Gastrocnemius medialis (tissue), 4 donors: ENCODE measurements at regions not wholly inside any gene's neighbourhood (a gene's known extent, or its start where the extent isn't known, plus 50 kb on each side); places are given as distances from the start of the nearest gene placed in this dataset.

Experiments used
- ATAC-seq, 2 donors: fragments of 150-250 bp; one replicate each; pipeline ENCODE4 v1.9.1; 2016
- DNase-seq, 2 donors: peaks; one replicate each; pipeline ENCODE4 v3.0.0-alpha.2; 2019
- H3K27ac ChIP-seq, 4 donors: fragments of 200-600 bp; sonication (generic); 1 replicate in 1 of 4; 2 replicates in 3 of 4; pipeline ENCODE4 v1.5.1; 2016 to 2018; ENCODE audit warnings: mild to moderate bottlenecking in 2 of 4, moderate library complexity in 1 of 4
- H3K27me3 ChIP-seq, 3 donors: fragments of 200-600 bp; sonication (generic) in 2 of 3; 1 replicate in 1 of 3; 2 replicates in 2 of 3; pipeline versions ENCODE4 v1.5.1 to v1.6.0; 2016 to 2019; ENCODE audit warnings: mild to moderate bottlenecking in 1 of 3, moderate library complexity in 1 of 3
- H3K36me3 ChIP-seq, 2 donors: fragments of 200-600 bp; sonication (generic) in 1 of 2; one replicate each; pipeline ENCODE4 v1.5.1; 2017 to 2018
- H3K4me1 ChIP-seq, 2 donors: fragments of 200-600 bp; sonication (generic) in 1 of 2; one replicate each; pipeline ENCODE4 v1.5.1; 2016 to 2017; ENCODE audit warnings: mild to moderate bottlenecking in 2 of 2
- H3K4me3 ChIP-seq, 4 donors: fragments of 200-600 bp; sonication (generic) in 3 of 4; 1 replicate in 1 of 4; 2 replicates in 3 of 4; pipeline ENCODE4 v1.5.1; 2016 to 2019; ENCODE audit warnings: mild to moderate bottlenecking in 2 of 4
- H3K9me3 ChIP-seq, 3 donors: fragments of 200-600 bp; sonication (generic) in 2 of 3; 1 replicate in 1 of 3; 2 replicates in 2 of 3; pipeline ENCODE4 v1.5.1; 2016 to 2019
- CTCF ChIP-seq, 5 experiments: fragments of 450-650 bp in 3 of 5; fragments of 200-600 bp in 2 of 5; sonication (generic) in 2 of 5; IDR thresholded peaks in 4 of 5; conservative IDR thresholded peaks in 1 of 5; 1 replicate in 4 of 5; 2 replicates in 1 of 5; pipeline ENCODE4 v1.5.1; 2016 to 2019; ENCODE audit warnings: antibody characterized with exemption in 5 of 5, mild to moderate bottlenecking in 3 of 5, moderate library complexity in 3 of 5
- POLR2A ChIP-seq, 2 donors: fragments of 450-650 bp; IDR thresholded peaks; one replicate each; pipeline ENCODE4 v1.6.1; 2017; ENCODE audit warnings: antibody characterized with exemption in 2 of 2, mild to moderate bottlenecking in 2 of 2, moderate library complexity in 2 of 2
- in situ Hi-C, 4 donors: fragments of 200-750 bp; cut with MboI; loops; one replicate each; pipeline versions ENCODE4 v1.15.0 to v1.8.0; 2017; ENCODE audit warnings: low sequenced_read_pairs in 4 of 4
- intact Hi-C: fragments of 100-400 bp; cut with DNase I; formaldehyde crosslinking; loops from one replicate; pipeline ENCODE4 v1.15.1; 2023; ENCODE audit warnings: low total_unique reads

- intact Hi-C loops (no loop called here), in situ Hi-C loops (loop anchor here (5.0 to 10.0 kb wide), 4 partner anchors 184 to 476 kb away; no protein-coding TSS in a partner anchor)
- Histone ChIP-seq H3K36me3 (no peaks in the 10 kb centered on the region), H3K27ac (no peak overlapping the region), H3K9me3 (no peaks in the 10 kb centered on the region), H3K4me3 (no peak overlapping the region), H3K27me3 (peaks cover 0 to 4% (median 3%) of the 10 kb centered on the region in 3 donors), H3K4me1 (no peaks in the 10 kb centered on the region)
- DNase-seq, result no peak
- TF ChIP-seq POLR2A (IDR thresholded peaks at IDR 0.05), result no peak
- no peak for TF ChIP-seq CTCF (IDR thresholded peaks at IDR 0.05 in 4 of 5, conservative IDR thresholded peaks at IDR 0.05 in 1 of 5)
- ATAC-seq, result no peak
Measured at GRCh38 chr17:77540975-77541374, 400.2 kb downstream of the SEC14L1 start.

GRCh38 chr17:77542011-77542410 lies 401.2 kb downstream of the SEC14L1 start:
- H3K4me3 ChIP-seq, result no peak overlapping the region
- no peaks in the 10 kb centered on the region for H3K4me1 ChIP-seq
- ATAC-seq (no peak), DNase-seq (no peak)
- TF ChIP-seq POLR2A (IDR thresholded peaks at IDR 0.05) (no peak), CTCF (IDR thresholded peaks at IDR 0.05 in 4 of 5, conservative IDR thresholded peaks at IDR 0.05 in 1 of 5) (no peak)
- peaks cover 0 to 4% (median 3%) of the 10 kb centered on the region in 3 donors for H3K27me3 ChIP-seq
- no peak overlapping the region for H3K27ac ChIP-seq
- no peaks in the 10 kb centered on the region for H3K36me3 ChIP-seq
- in situ Hi-C loops (loop anchor here (5.0 to 10.0 kb wide), 4 partner anchors 183 to 475 kb away; no protein-coding TSS in a partner anchor), intact Hi-C loops (loop anchor here (1.0 to 2.0 kb wide), 3 partner anchors 103 to 472 kb away; no protein-coding TSS in a partner anchor)
- no peaks in the 10 kb centered on the region for H3K9me3 ChIP-seq

GRCh38 chr17:77542551-77543490 lies 402.1 kb downstream of the SEC14L1 start:
- no peak overlapping the region for H3K4me3 ChIP-seq
- ATAC-seq (peak; percentile 92 to 96), DNase-seq (peak; percentile 69 to 77)
- in situ Hi-C loops, result loop anchor here (5.0 to 10.0 kb wide), 4 partner anchors 182 to 474 kb away; no protein-coding TSS in a partner anchor
- H3K27me3 ChIP-seq, result peaks cover 0 to 4% (median 3%) of the 10 kb centered on the region in 3 donors
- no peaks in the 10 kb centered on the region for H3K36me3 ChIP-seq
- H3K27ac ChIP-seq, result no peak overlapping the region
- no peaks in the 10 kb centered on the region for H3K4me1 ChIP-seq
- H3K9me3 ChIP-seq, result no peaks in the 10 kb centered on the region
- intact Hi-C loops, result loop anchor here (1.0 to 2.0 kb wide), 3 partner anchors 102 to 471 kb away; no protein-coding TSS in a partner anchor
- TF ChIP-seq CTCF (IDR thresholded peaks at IDR 0.05 in 4 of 5, conservative IDR thresholded peaks at IDR 0.05 in 1 of 5) (peak; percentile 79 to 94 (median 88)), POLR2A (IDR thresholded peaks at IDR 0.05) (no peak)

GRCh38 chr17:77543801-77544200 lies 403.0 kb downstream of the SEC14L1 start:
- H3K9me3 ChIP-seq, result no peaks in the 10 kb centered on the region
- H3K27ac ChIP-seq, result no peak overlapping the region
- peaks cover 0 to 4% (median 3%) of the 10 kb centered on the region in 3 donors for H3K27me3 ChIP-seq
- H3K36me3 ChIP-seq, result no peaks in the 10 kb centered on the region
- H3K4me1 ChIP-seq, result no peaks in the 10 kb centered on the region
- DNase-seq (no peak), ATAC-seq (no peak)
- intact Hi-C loops, result loop anchor here (2.0 kb wide), 1 partner anchor 101 kb away; no protein-coding TSS in a partner anchor
- TF ChIP-seq POLR2A (IDR thresholded peaks at IDR 0.05), result no peak
- no peak for TF ChIP-seq CTCF (IDR thresholded peaks at IDR 0.05 in 4 of 5, conservative IDR thresholded peaks at IDR 0.05 in 1 of 5)
- no peak overlapping the region for H3K4me3 ChIP-seq
- in situ Hi-C loops, result loop anchor here (5.0 to 10.0 kb wide), 4 partner anchors 181 to 474 kb away; no protein-coding TSS in a partner anchor
